ENCODE measurements at regions not wholly inside any gene's neighbourhood (a gene's known extent, or its start where the extent isn't known, plus 50 kb on each side); places are given as distances from the start of the nearest gene placed in this dataset.
A peak's percentile ranks its signal among the peaks of the same experiment; 100 is the strongest.

- intact Hi-C loops (cut with DNase I; ENCODE audit: low total_unique reads), result no loop called here
- Histone ChIP-seq H3K4me1 (peaks cover 3% of the 10 kb centered on the region), H3K27me3 (no peaks in the 10 kb centered on the region), H3K36me3 (ENCODE audit: low read depth, missing control alignments) (no peaks in the 10 kb centered on the region), H3K4me3 (no peak overlapping the region), H3K9me3 (no peaks in the 10 kb centered on the region), H3K27ac (no peak overlapping the region)
- no peak for TF ChIP-seq CTCF (IDR thresholded peaks at IDR 0.05)
- no peak for TF ChIP-seq POLR2A (IDR thresholded peaks at IDR 0.05)
- 87 to 100% methylated on average over 2 to 4 of the region's 4 CpGs for whole genome bisulfite sequencing, 2 donors
- no peak for DNase-seq
These were observed 285.7 kb upstream of the ANKRD55 start for GRCh38 chr5:56518820-56519219.

- Histone ChIP-seq H3K4me1 (peaks cover 3% of the 10 kb centered on the region), H3K9me3 (no peaks in the 10 kb centered on the region), H3K27ac (no peak overlapping the region), H3K27me3 (no peaks in the 10 kb centered on the region), H3K4me3 (no peak overlapping the region), H3K36me3 (ENCODE audit: low read depth, missing control alignments) (no peaks in the 10 kb centered on the region)
- TF ChIP-seq POLR2A (IDR thresholded peaks at IDR 0.05) (no peak), CTCF (IDR thresholded peaks at IDR 0.05) (no peak)
- peak; percentile 61 for DNase-seq
- intact Hi-C loops (cut with DNase I; ENCODE audit: low total_unique reads), result no loop called here
- WGBS, 2 donors, result 53 to 60% methylated on average over 2 of the region's 2 CpGs
These were observed 283.9 kb upstream of the ANKRD55 start for GRCh38 chr5:56517011-56517416.

GRCh38 chr5:56516441-56516840, 283.3 kb upstream of the ANKRD55 start:
- 82 to 96% methylated on average over 5 of the region's 5 CpGs for WGBS, 2 donors
- DNase-seq, result no peak
- Histone ChIP-seq H3K27me3 (no peaks in the 10 kb centered on the region), H3K4me1 (peaks cover 7% of the 10 kb centered on the region), H3K4me3 (no peak overlapping the region), H3K9me3 (no peaks in the 10 kb centered on the region), H3K36me3 (ENCODE audit: low read depth, missing control alignments) (no peaks in the 10 kb centered on the region), H3K27ac (no peak overlapping the region)
- TF ChIP-seq POLR2A (IDR thresholded peaks at IDR 0.05) (no peak), CTCF (IDR thresholded peaks at IDR 0.05) (no peak)
- intact Hi-C loops (cut with DNase I; ENCODE audit: low total_unique reads), result no loop called here

GRCh38 chr5:56516035-56516434, 282.9 kb upstream of the ANKRD55 start:
- H3K27me3 ChIP-seq, result no peaks in the 10 kb centered on the region
- no peak for DNase-seq
- H3K9me3 ChIP-seq, result no peaks in the 10 kb centered on the region
- no peak overlapping the region for H3K4me3 ChIP-seq
- peaks cover 9% of the 10 kb centered on the region for H3K4me1 ChIP-seq
- no peaks in the 10 kb centered on the region for H3K36me3 ChIP-seq (ENCODE audit: low read depth, missing control alignments)
- WGBS, 2 donors, result 83 to 93% methylated on average over 2 of the region's 2 CpGs
- no peak for TF ChIP-seq POLR2A (IDR thresholded peaks at IDR 0.05)
- TF ChIP-seq CTCF (IDR thresholded peaks at IDR 0.05), result no peak
- intact Hi-C loops (cut with DNase I; ENCODE audit: low total_unique reads), result no loop called here
- H3K27ac ChIP-seq, result no peak overlapping the region

GRCh38 chr5:56515011-56515410, 281.9 kb upstream of the ANKRD55 start:
- Histone ChIP-seq H3K36me3 (ENCODE audit: low read depth, missing control alignments) (no peaks in the 10 kb centered on the region), H3K27me3 (no peaks in the 10 kb centered on the region), H3K9me3 (no peaks in the 10 kb centered on the region), H3K4me1 (peaks cover 9% of the 10 kb centered on the region), H3K4me3 (no peak overlapping the region), H3K27ac (no peak overlapping the region)
- DNase-seq, result no peak
- intact Hi-C loops (cut with DNase I; ENCODE audit: low total_unique reads), result no loop called here
- WGBS, 2 donors, result 71 to 83% methylated on average over 7 to 8 of the region's 8 CpGs
- TF ChIP-seq CTCF (IDR thresholded peaks at IDR 0.05) (no peak), POLR2A (IDR thresholded peaks at IDR 0.05) (no peak)

All from testis (tissue), 2 donors.